ENCODE measurements at regions not wholly inside any gene's neighbourhood (a gene's known extent, or its start where the extent isn't known, plus 50 kb on each side); places are given as distances from the start of the nearest gene placed in this dataset.

- H3K4me3 ChIP-seq (replicated peaks in 1 of 3) = no peak overlapping the region
- intact Hi-C loops (cut with DNase I) = no loop called here
- no peaks in the 10 kb centered on the region for H3K36me3 ChIP-seq
- 44 to 56% methylated on average over 1 of the region's 1 CpG for WGBS, 2 donors
- no peaks in the 10 kb centered on the region for H3K27me3 ChIP-seq
- no peak for DNase-seq
- TF ChIP-seq CTCF (IDR thresholded peaks at IDR 0.05) (no peak), POLR2A (IDR thresholded peaks at IDR 0.05) (no peak)
- H3K4me1 ChIP-seq = no peaks in the 10 kb centered on the region
- no peak overlapping the region for H3K27ac ChIP-seq
- no peaks in the 10 kb centered on the region for H3K9me3 ChIP-seq
Observed at GRCh38 chr15:97627634-97628033, 332.9 kb upstream of the ARRDC4 start.

- Histone ChIP-seq H3K27me3 (no peaks in the 10 kb centered on the region), H3K9me3 (no peaks in the 10 kb centered on the region), H3K4me3 (replicated peaks in 1 of 3) (no peak overlapping the region), H3K36me3 (no peaks in the 10 kb centered on the region), H3K4me1 (no peaks in the 10 kb centered on the region), H3K27ac (no peak overlapping the region)
- WGBS, 2 donors = 63 to 71% methylated on average over 2 of the region's 2 CpGs
- no peak for DNase-seq
- intact Hi-C loops (cut with DNase I) = no loop called here
- no peak for TF ChIP-seq CTCF (IDR thresholded peaks at IDR 0.05)
- no peak for TF ChIP-seq POLR2A (IDR thresholded peaks at IDR 0.05)
Observed at GRCh38 chr15:97645758-97646157, 314.7 kb upstream of the ARRDC4 start.

- Histone ChIP-seq H3K4me3 (replicated peaks in 1 of 3) (no peak overlapping the region), H3K36me3 (no peaks in the 10 kb centered on the region), H3K9me3 (no peaks in the 10 kb centered on the region), H3K27ac (no peak overlapping the region), H3K4me1 (no peaks in the 10 kb centered on the region), H3K27me3 (no peaks in the 10 kb centered on the region)
- intact Hi-C loops (cut with DNase I) = no loop called here
- TF ChIP-seq CTCF (IDR thresholded peaks at IDR 0.05) (no peak), POLR2A (IDR thresholded peaks at IDR 0.05) (no peak)
- WGBS, 2 donors = 74 to 88% methylated on average over 1 of the region's 1 CpG
- no peak for DNase-seq
Observed at GRCh38 chr15:97648728-97649127, 311.8 kb upstream of the ARRDC4 start.

- TF ChIP-seq CTCF (IDR thresholded peaks at IDR 0.05) (no peak), POLR2A (IDR thresholded peaks at IDR 0.05) (no peak)
- WGBS, 2 donors = 50 to 62% methylated on average over 3 of the region's 3 CpGs
Observed at GRCh38 chr15:97652041-97652440, 308.5 kb upstream of the ARRDC4 start.

GRCh38 chr15:97652700-97653167 lies 307.8 kb upstream of the ARRDC4 start:
- TF ChIP-seq CTCF (IDR thresholded peaks at IDR 0.05) (no peak), POLR2A (IDR thresholded peaks at IDR 0.05) (no peak)
- Histone ChIP-seq H3K9me3 (no peaks in the 10 kb centered on the region), H3K27ac (no peak overlapping the region), H3K4me3 (replicated peaks in 1 of 3) (no peak overlapping the region), H3K27me3 (no peaks in the 10 kb centered on the region), H3K4me1 (no peaks in the 10 kb centered on the region), H3K36me3 (no peaks in the 10 kb centered on the region)
- no peak for DNase-seq
- WGBS, 2 donors = 3 to 6% methylated on average over 24 to 27 of the region's 32 CpGs
- intact Hi-C loops (cut with DNase I) = no loop called here

More at GRCh38 chr15:97652041-97652440, 308.5 kb upstream of the ARRDC4 start:
- intact Hi-C loops (cut with DNase I) = no loop called here
- no peaks in the 10 kb centered on the region for H3K36me3 ChIP-seq
- H3K4me1 ChIP-seq = no peaks in the 10 kb centered on the region
- no peaks in the 10 kb centered on the region for H3K27me3 ChIP-seq
- H3K9me3 ChIP-seq = no peaks in the 10 kb centered on the region
- H3K27ac ChIP-seq = no peak overlapping the region
- H3K4me3 ChIP-seq (replicated peaks in 1 of 3) = no peak overlapping the region
- DNase-seq = no peak

All from thyroid gland (tissue), 4 donors.